GM13976 (cell line): ENCODE measurements at regions not wholly inside any gene's neighbourhood (a gene's known extent, or its start where the extent isn't known, plus 50 kb on each side); places are given as distances from the start of the nearest gene placed in this dataset.

Source experiments
- DNase-seq: peaks from one replicate; pipeline ENCODE4 v3.0.0; 2012; ENCODE audit warnings: low spot score
- in situ Hi-C: fragments of 300-500 bp; cut with MboI; formaldehyde crosslinking; loops from one replicate; pipeline ENCODE4 v1.12.0; 2022; ENCODE audit warnings: low sequenced_read_pairs, mixed read lengths, inconsistent platforms; ENCODE audit not compliant: unreplicated experiment
- TF ChIP-seq, protein P1 (sequence below): IDR thresholded peaks from 2 replicates; pipeline ENCODE4 v1.5.1; 2012; ENCODE audit warnings: borderline replicate concordance, mild to moderate bottlenecking; ENCODE audit not compliant: insufficient read depth; ENCODE audit errors: extremely low read depth, missing control alignments, control extremely low read depth

DNA sequence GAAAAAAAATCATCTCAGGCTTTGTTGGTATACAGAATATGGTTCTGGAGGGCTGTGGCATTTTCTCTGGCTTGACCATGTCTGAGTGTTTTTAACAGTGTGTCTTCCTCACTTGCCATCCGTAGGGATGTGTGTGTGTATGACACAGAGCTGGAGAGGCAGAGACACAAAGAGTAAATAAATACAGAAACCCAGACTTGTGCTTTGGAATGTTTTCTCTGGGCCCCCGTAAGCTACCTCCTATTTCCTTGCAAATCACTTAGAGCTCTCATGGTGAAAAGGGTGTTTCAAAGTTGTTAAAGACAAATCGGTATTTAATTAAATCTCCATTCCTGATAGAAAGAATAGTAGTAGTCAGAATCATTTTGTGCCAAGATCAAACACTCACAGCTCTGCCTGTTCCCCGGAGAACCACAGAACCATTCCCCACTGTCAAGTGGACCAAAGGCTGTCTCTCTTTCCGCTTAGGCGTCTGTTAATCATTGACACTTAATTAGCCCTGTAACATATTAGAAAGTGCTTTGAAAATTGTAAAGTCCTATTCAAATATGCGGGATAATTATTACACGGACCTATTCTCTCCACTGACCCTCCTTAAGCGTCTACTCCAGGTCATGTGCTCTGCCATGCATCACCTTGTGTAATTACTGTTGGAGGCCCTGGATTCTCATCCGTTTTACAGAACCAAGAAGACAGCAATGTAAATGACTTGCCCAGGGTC is 313.6 kb upstream of the TLE3 start:
- TF ChIP-seq, protein P1, sequence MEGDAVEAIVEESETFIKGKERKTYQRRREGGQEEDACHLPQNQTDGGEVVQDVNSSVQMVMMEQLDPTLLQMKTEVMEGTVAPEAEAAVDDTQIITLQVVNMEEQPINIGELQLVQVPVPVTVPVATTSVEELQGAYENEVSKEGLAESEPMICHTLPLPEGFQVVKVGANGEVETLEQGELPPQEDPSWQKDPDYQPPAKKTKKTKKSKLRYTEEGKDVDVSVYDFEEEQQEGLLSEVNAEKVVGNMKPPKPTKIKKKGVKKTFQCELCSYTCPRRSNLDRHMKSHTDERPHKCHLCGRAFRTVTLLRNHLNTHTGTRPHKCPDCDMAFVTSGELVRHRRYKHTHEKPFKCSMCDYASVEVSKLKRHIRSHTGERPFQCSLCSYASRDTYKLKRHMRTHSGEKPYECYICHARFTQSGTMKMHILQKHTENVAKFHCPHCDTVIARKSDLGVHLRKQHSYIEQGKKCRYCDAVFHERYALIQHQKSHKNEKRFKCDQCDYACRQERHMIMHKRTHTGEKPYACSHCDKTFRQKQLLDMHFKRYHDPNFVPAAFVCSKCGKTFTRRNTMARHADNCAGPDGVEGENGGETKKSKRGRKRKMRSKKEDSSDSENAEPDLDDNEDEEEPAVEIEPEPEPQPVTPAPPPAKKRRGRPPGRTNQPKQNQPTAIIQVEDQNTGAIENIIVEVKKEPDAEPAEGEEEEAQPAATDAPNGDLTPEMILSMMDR, result no peak
- no peak for DNase-seq
- in situ Hi-C loops, result no loop called here

DNA sequence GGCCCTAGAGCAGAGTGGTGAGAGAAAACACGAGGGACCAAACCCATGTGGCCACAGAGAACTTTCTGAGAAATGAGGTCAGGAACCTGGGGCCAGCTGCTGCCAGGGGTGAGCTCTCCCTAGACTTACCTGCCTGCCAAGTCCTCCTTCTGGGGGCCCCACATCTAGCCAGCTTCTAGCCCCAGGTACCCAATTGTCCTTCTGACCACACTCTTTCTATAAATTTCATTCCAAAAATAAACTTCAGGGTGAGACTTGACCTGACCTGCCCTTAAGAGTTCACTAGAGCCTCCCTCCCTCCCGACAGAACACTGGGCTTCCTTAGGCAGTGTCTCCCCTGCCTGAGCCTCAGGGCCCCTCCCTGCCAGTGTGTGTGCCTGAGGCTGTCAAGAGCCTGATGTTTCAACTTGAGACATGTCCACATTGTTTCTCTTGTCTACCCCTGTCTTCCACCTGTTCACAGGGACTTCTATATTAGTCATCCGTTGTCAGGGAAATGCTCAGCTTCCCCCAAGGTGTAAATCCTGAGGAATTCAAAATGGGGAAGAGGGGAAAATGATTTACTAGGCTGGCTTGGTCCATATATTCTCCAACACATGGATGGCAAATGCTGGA is 312.8 kb upstream of the TLE3 start:
- no peak for DNase-seq
- TF ChIP-seq, protein P1, result no peak
- in situ Hi-C loops, result no loop called here

DNA sequence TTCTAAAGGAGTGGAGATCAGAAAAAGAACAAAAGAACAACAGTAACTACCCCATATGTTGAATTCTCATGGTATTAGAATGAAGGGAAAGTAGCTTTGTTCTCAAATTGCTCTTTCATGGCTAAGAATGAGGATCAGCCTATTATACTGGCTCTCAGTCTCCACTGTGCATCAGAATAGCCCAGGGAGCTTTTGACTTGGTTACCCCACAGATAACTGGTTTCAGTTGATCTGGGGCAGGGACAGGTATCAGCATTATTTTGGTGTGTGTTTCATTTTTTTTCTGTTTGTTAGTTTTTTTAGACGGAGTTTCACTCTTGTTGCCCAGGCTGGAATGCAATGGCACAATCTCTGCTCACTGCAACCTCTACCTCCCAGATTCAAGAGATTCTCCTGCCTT is 311.7 kb upstream of the TLE3 start:
- in situ Hi-C loops, result no loop called here
- TF ChIP-seq, protein P1, result no peak
- DNase-seq, result no peak

DNA sequence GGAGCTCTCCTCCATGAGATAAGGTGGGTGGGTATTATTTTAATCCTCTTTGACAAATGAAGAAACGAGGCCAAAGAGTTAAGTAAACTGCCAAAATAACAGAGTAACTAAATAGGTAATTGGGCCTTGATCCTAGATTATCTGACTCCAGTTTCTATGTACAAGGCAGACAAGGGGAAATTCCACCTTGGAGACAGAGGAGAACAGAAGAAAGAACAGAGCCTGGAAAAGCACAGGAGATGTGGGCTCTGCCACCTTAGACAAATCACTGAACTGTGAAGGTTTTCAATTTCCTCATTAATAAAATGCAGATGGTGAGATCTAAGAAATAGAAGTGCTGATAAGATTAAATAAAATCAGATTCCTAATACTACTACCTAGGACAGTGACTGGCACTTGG is 310.2 kb upstream of the TLE3 start:
- TF ChIP-seq, protein P1, result no peak
- in situ Hi-C loops, result no loop called here
- no peak for DNase-seq

DNA sequence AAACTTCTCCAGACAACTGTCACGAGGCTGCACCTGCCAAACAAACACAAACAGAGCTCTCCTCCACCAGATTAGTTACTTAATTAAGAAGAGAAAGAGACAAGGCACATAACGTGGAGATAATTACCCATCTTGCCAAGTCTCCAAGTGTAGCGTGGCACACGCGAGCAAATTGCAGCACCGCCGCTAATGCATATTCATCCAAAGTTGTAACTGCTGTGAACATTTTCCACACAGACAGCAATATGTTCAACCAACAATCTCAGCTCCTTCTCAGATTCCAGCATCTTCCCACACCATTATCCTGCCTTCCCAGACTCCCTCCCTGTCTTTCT is 309.6 kb upstream of the TLE3 start:
- TF ChIP-seq, protein P1, result no peak
- no peak for DNase-seq

DNA sequence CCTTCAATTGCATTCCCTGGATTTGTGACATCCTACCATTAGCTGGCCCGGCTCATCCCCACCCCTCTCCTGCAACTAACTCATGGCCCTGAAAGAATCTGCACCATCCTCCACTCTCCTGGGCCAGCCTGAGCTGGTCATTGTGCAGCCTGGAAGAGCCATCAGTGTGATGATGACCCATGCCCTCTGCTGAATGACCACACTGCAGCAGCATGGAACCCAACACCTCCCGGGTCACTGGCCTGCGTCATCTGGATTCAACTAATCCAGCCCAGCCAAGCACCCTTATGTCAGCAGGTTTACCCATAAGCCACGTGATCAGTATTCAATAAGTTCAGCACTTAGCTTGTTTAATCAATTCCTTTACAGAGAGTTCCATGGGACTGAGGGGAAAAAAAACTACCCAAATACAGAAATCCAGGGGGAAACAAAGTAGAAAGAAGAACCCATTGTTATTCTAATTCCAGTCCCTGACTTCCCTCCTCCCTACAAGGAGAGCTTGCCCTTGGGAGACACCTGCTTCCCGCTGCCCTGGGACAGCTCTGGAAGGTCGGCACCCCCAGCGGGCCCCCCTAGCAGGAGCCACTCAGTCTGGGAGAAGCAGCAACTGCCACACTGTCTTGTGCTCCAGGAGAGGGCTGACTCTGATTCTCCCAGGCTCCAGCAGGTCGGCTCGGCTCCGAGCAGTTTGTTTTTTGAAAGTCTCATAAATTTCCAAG is 309.1 kb upstream of the TLE3 start:
- no peak for DNase-seq
- in situ Hi-C loops, result no loop called here
- TF ChIP-seq, protein P1, result no peak

More for the DNA sequence above, 309.6 kb upstream of the TLE3 start:
- in situ Hi-C loops, result no loop called here
